ENCODE measurements at regions not wholly inside any gene's neighbourhood (a gene's known extent, or its start where the extent isn't known, plus 50 kb on each side); places are given as distances from the start of the nearest gene placed in this dataset.

DNA sequence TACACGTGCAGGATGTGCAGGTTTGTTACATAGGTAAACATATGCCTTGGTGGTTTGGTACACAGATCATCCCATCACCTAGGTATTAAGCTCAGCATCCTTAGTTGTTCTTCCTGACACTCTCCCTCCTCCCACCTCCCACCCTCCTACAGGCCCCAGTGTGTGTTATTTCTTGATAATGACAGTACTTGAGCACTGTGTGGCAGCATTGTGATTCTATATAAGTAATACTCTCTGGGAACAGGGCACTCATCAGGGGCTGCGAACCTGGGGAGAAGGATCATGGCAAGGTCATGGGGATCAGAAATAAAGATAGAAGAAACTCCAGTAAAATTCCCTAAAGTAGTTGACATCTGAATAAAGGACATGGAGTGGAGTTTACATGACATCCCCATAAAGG is 1256.2 kb upstream of the CRIM1 start:
- Histone ChIP-seq H2AFZ (ENCODE audit: low read depth, low read length, severe bottlenecking) (no peak overlapping the region), H3K9me3 (ENCODE audit: insufficient read depth, low read length) (no peaks in the 10 kb centered on the region), H3K9ac (ENCODE audit: low read length) (no peak overlapping the region), H4K20me1 (ENCODE audit: low read depth, low read length) (no peaks in the 10 kb centered on the region), H3K27me3 (ENCODE audit: low read length) (no peaks in the 10 kb centered on the region), H3K9me2 (replicated peaks; ENCODE audit: insufficient read depth, low read length) (no peaks in the 10 kb centered on the region), H3K4me3 (ENCODE audit: insufficient read depth, low read length, poor library complexity, severe bottlenecking) (no peak overlapping the region), H3K27ac (ENCODE audit: low read depth, low read length) (no peak overlapping the region), H3K4me2 (ENCODE audit: low read depth, low read length, poor library complexity, severe bottlenecking) (no peak overlapping the region), H3K79me2 (ENCODE audit: insufficient read depth, low read length) (no peaks in the 10 kb centered on the region), H3K36me3 (ENCODE audit: low read length) (no peaks in the 10 kb centered on the region), H3F3A (ENCODE audit: insufficient read depth) (no peaks in the 10 kb centered on the region)
- TF ChIP-seq EZH2phosphoT487 (conservative IDR thresholded peaks at IDR 0.05; ENCODE audit: low read length), result no peak
- TF ChIP-seq CTCF (IDR thresholded peaks at IDR 0.05; ENCODE audit: insufficient read depth, low read length, poor library complexity, severe bottlenecking), result no peak

DNA sequence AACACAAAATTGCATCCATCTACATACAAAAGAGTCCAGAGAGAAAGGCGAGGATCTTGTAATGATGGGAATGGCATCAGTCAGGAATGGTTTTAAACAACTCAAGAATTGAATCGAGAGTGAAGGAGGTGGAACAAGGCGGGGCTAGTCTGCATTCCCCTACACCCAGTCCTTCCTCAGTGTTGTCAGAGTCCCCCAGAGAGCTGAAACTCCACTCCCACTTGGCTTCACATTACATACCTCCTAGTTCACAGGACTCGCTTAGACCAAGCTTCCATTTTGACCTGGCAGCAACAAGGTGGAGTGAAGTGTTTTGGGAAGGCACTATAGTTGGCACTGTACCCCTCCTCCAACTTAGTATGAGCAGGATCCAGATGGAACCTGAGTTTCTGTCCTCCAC is 1273.5 kb upstream of the CRIM1 start:
- Histone ChIP-seq H3K4me3 (ENCODE audit: insufficient read depth, low read length, poor library complexity, severe bottlenecking) (no peak overlapping the region), H3K36me3 (ENCODE audit: low read length) (no peaks in the 10 kb centered on the region), H2AFZ (ENCODE audit: low read depth, low read length, severe bottlenecking) (no peak overlapping the region)

DNA sequence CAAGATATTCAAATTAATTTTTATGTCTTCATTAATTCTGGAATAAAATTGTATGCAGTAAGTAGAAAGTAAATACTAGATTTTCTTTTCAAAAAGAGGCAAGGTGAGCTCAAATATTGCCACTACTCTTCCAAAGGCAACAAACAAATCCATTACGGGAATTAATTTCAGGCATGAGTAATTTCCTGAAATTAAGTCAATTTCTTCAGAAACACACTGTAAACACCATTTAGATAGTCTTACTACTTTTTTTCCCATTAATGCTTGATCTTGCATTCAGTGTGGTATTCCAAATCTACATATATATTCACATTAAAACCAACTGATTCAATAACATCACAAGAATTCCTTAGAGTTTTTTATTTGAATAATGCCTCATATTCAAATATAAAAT is 1274.0 kb upstream of the CRIM1 start:
- H2AFZ ChIP-seq (ENCODE audit: low read depth, low read length, severe bottlenecking), result no peak overlapping the region
- H3F3A ChIP-seq (ENCODE audit: insufficient read depth), result no peaks in the 10 kb centered on the region
- H3K27me3 ChIP-seq (ENCODE audit: low read length), result no peaks in the 10 kb centered on the region
- no peak overlapping the region for H3K9ac ChIP-seq (ENCODE audit: low read length)
- H3K36me3 ChIP-seq (ENCODE audit: low read length), result no peaks in the 10 kb centered on the region
- H3K4me3 ChIP-seq (ENCODE audit: insufficient read depth, low read length, poor library complexity, severe bottlenecking), result no peak overlapping the region
- H3K27ac ChIP-seq (ENCODE audit: low read depth, low read length), result no peak overlapping the region
- TF ChIP-seq CTCF (IDR thresholded peaks at IDR 0.05; ENCODE audit: insufficient read depth, low read length, poor library complexity, severe bottlenecking) (no peak), EZH2phosphoT487 (conservative IDR thresholded peaks at IDR 0.05; ENCODE audit: low read length) (no peak)
- no peaks in the 10 kb centered on the region for H3K9me3 ChIP-seq (ENCODE audit: insufficient read depth, low read length)
- H3K4me2 ChIP-seq (ENCODE audit: low read depth, low read length, poor library complexity, severe bottlenecking), result no peak overlapping the region
- H4K20me1 ChIP-seq (ENCODE audit: low read depth, low read length), result no peaks in the 10 kb centered on the region
- no peaks in the 10 kb centered on the region for H3K79me2 ChIP-seq (ENCODE audit: insufficient read depth, low read length)
- H3K9me2 ChIP-seq (replicated peaks; ENCODE audit: insufficient read depth, low read length), result no peaks in the 10 kb centered on the region

More for the DNA sequence above, 1273.5 kb upstream of the CRIM1 start:
- Histone ChIP-seq H4K20me1 (ENCODE audit: low read depth, low read length) (no peaks in the 10 kb centered on the region), H3K27ac (ENCODE audit: low read depth, low read length) (no peak overlapping the region), H3K27me3 (ENCODE audit: low read length) (no peaks in the 10 kb centered on the region), H3K9me3 (ENCODE audit: insufficient read depth, low read length) (no peaks in the 10 kb centered on the region), H3K79me2 (ENCODE audit: insufficient read depth, low read length) (no peaks in the 10 kb centered on the region), H3K4me2 (ENCODE audit: low read depth, low read length, poor library complexity, severe bottlenecking) (no peak overlapping the region), H3K9me2 (replicated peaks; ENCODE audit: insufficient read depth, low read length) (no peaks in the 10 kb centered on the region), H3F3A (ENCODE audit: insufficient read depth) (no peaks in the 10 kb centered on the region), H3K9ac (ENCODE audit: low read length) (no peak overlapping the region)
- TF ChIP-seq EZH2phosphoT487 (conservative IDR thresholded peaks at IDR 0.05; ENCODE audit: low read length) (no peak), CTCF (IDR thresholded peaks at IDR 0.05; ENCODE audit: insufficient read depth, low read length, poor library complexity, severe bottlenecking) (no peak)

Measured in SU-DHL-6 (cell line).